IMR-90 (cell line): ENCODE measurements at regions not wholly inside any gene's neighbourhood (a gene's known extent, or its start where the extent isn't known, plus 50 kb on each side); places are given as distances from the start of the nearest gene placed in this dataset.

ENCODE experiments used
- BHLHE40 ChIP-seq: fragments of 150-350 bp; IDR thresholded peaks from 2 replicates; pipeline ENCODE4 v1.6.1; 2016; ENCODE audit warnings: mild to moderate bottlenecking, low read depth, low read length
- CEBPB ChIP-seq: IDR thresholded peaks from 2 replicates; pipeline ENCODE4 v1.6.1; 2012; ENCODE audit warnings: low read depth, low read length, improper control_type of control experiment
- CTCF ChIP-seq: conservative IDR thresholded peaks from 2 replicates; pipeline ENCODE4 v1.5.1; 2012; ENCODE audit warnings: mild to moderate bottlenecking, low read depth, low read length, improper control_type of control experiment
- ELK1 ChIP-seq: fragments of 150-350 bp; IDR thresholded peaks from 2 replicates; pipeline ENCODE4 v1.6.1; 2016; ENCODE audit warnings: low read depth, mild to moderate bottlenecking, low read length, moderate library complexity, borderline replicate concordance
- MAFK ChIP-seq: IDR thresholded peaks from 2 replicates; pipeline ENCODE4 v1.6.1; 2012; ENCODE audit warnings: low read depth, low read length, improper control_type of control experiment
- POLR2A ChIP-seq: IDR thresholded peaks from 2 replicates; pipeline ENCODE4 v1.6.1; 2012; ENCODE audit warnings: mild to moderate bottlenecking, low read depth, low read length
- RAD21 ChIP-seq: IDR thresholded peaks from 2 replicates; pipeline ENCODE4 v1.6.1; 2012; ENCODE audit warnings: low read length, improper control_type of control experiment
- RFX5 ChIP-seq: IDR thresholded peaks from 2 replicates; pipeline ENCODE4 v1.8.0; 2012; ENCODE audit warnings: low read depth, mild to moderate bottlenecking, low read length, moderate library complexity

GRCh38 chr13:79097201-79097600, 308.9 kb downstream of the RBM26 start:
- TF ChIP-seq POLR2A (no peak), CTCF (no peak), ELK1 (no peak), RAD21 (no peak), BHLHE40 (no peak), MAFK (no peak), RFX5 (no peak), CEBPB (no peak)
